ENCODE measurements at regions not wholly inside any gene's neighbourhood (a gene's known extent, or its start where the extent isn't known, plus 50 kb on each side); places are given as distances from the start of the nearest gene placed in this dataset.

GRCh38 chr6:98587555-98587954 is 246.8 kb upstream of the POU3F2 start:
- intact Hi-C loops (cut with micrococcal nuclease), result no loop called here

DNA sequence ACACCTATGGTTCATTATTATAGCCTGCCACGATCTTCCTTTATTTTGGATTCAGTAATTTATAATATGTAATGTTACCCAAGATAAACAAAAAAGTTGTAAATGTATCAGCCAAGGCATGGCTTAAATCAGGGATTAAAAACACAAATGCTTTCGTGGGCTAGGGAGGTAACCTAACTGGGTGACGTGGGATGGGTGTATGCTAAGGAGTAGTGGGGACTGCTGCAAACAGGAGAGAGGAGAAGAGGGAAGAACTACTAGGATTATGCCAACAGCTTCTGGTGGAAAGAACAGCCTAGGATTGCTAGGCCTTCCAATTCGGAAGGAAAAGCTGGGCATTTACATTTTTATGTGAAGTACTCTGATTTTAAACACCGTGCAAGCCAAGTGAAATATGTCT is 244.8 kb upstream of the POU3F2 start:
- intact Hi-C loops (cut with micrococcal nuclease), result no loop called here

GRCh38 chr6:98590136-98590681 is 244.2 kb upstream of the POU3F2 start:
- intact Hi-C loops (cut with micrococcal nuclease), result no loop called here

GRCh38 chr6:98590997-98591396 is 243.4 kb upstream of the POU3F2 start:
- intact Hi-C loops (cut with micrococcal nuclease), result no loop called here

DNA sequence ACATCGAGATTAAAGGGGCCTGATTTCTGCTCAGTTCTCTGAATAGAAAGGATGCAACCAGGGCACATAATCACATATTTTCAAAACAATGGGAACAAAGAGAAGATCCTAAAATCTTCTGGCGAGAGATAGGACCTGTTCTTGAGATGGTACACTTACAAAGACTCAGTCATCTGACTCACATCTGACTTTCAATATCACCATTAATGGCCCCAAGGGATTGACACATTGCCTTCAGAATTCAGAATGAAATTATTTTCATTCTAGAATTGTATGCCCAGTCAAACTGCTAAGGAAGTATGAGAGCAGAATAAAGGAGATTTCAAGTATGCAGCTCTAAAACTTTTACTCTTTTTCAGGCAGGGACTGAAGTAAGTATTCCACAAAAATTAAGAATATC is 240.7 kb upstream of the POU3F2 start:
- intact Hi-C loops (cut with micrococcal nuclease), result no loop called here

DNA sequence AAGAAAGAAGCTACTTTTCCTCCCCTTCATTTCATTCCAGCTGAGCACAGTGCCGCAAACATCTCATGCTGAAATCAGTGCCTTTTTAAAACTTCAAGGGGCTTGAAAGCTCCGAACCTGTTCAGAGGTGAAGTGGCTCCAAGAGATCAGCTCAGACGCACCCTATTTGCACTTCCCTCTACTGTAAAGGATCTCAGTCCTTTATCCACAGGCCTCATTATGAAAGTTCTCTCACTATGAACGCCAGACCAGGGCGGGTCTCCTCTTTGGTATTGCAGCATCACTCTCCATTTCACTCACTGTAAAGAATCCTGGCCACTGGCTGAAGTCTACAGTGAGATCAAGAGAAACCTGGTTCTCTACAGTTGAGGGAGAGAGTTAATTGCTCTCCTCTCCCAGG is 232.7 kb upstream of the POU3F2 start:
- intact Hi-C loops (cut with micrococcal nuclease), result no loop called here

GRCh38 chr6:98605705-98606104 is 228.7 kb upstream of the POU3F2 start:
- intact Hi-C loops (cut with micrococcal nuclease), result no loop called here

- intact Hi-C loops (cut with micrococcal nuclease), result no loop called here
These were observed 207.1 kb upstream of the POU3F2 start for GRCh38 chr6:98627129-98627775.

DNA sequence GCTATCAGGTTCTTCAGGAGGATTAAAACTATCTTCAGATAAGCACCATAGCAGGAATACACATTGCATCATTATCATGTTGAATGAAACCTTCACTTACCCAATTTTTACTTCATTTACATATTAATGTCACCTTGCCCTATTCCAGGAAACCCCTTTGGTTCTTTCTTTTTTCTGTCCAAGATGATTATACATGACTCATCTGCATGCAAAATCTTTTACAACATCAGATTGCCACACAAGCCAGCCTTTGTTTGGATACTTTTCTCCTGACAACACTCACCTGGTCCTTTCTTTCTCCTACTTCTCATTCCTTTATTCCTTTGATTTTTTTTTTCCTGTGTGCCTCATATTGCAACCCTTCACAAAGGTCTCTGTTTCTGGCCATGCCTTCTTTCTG is 200.5 kb upstream of the POU3F2 start:
- intact Hi-C loops (cut with micrococcal nuclease), result no loop called here

DNA sequence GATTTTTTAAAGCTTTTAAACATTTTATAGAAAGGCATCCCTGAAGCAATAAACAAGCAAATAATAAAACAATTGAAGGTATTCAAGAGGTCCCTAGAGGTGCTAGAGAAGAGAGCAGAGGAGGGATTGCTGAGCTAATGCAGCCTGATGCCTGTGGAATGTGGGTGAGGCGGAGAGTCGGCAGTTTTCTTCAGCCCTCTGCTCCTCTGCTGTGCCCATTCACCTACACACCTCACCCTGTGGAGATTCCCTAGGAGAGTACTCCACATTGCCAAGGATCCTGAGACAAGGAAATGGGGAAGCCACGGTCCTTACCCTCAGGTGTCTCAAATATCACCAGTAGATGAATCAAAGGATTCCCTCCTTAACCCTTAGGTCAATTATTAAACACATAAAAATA is 199.8 kb upstream of the POU3F2 start:
- intact Hi-C loops (cut with micrococcal nuclease), result no loop called here

- intact Hi-C loops (cut with micrococcal nuclease), result no loop called here
These were observed 199.2 kb upstream of the POU3F2 start for GRCh38 chr6:98635191-98635590.

GRCh38 chr6:98636941-98637340 is 197.4 kb upstream of the POU3F2 start:
- intact Hi-C loops (cut with micrococcal nuclease), result no loop called here

- intact Hi-C loops (cut with micrococcal nuclease), result no loop called here
These were observed 195.2 kb upstream of the POU3F2 start for GRCh38 chr6:98639089-98639635.

GRCh38 chr6:98640366-98640765 is 194.0 kb upstream of the POU3F2 start:
- intact Hi-C loops (cut with micrococcal nuclease), result no loop called here

DNA sequence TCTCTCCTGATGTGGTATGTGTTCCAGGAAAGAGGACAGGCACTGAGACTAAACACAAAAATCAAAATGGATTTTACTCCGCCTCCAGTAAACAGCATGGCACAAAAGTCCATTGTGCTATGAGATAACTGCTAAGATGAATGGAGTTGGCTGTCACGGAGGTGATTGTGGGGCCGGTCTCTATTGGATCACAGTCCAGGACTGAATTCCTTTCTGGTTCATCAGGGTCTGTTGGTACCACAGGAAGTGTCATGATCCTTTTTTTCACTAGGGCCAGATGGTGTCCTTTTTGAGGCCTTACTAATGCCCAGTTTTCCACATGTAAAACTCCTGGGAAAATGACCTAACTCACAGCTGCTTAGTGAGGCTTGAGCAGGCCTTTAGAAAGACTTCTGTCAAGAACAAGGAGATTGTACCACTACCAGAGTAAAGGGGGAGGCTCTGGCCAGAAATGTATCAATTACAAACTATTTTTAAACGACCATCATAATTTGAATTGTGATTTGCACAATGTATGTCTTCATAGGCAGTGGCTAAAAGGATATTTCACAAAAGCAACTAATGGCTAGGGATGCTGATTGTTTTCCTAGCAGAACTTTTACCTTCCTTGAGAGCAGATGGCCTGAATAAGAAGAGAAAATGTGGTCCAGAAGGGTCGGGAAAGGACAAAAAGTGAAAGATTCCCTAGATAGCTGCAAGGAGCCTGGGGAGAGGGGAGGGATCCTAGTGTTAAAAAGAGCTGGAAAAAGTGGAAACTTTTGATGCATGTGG is 192.2 kb upstream of the POU3F2 start:
- intact Hi-C loops (cut with micrococcal nuclease), result no loop called here

DNA sequence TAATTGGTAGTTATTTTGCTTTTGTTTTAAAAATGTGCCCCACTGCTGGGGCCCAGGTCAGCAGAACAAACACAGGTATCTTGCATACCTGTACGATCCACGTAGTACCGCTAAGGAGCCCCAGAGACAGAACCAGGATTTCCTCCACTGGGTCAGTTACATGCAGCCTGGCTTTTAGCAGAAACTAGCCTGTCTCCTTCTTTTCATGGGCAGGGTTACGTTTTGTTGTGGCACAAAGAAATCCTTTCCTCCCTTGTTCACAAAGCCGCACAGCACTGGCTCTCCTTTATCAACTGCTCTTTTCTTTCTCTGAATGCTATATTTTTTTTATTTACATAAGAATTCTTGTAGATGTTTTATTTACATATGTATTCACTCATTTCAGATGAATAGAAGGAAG is 190.3 kb upstream of the POU3F2 start:
- intact Hi-C loops (cut with micrococcal nuclease), result no loop called here

DNA sequence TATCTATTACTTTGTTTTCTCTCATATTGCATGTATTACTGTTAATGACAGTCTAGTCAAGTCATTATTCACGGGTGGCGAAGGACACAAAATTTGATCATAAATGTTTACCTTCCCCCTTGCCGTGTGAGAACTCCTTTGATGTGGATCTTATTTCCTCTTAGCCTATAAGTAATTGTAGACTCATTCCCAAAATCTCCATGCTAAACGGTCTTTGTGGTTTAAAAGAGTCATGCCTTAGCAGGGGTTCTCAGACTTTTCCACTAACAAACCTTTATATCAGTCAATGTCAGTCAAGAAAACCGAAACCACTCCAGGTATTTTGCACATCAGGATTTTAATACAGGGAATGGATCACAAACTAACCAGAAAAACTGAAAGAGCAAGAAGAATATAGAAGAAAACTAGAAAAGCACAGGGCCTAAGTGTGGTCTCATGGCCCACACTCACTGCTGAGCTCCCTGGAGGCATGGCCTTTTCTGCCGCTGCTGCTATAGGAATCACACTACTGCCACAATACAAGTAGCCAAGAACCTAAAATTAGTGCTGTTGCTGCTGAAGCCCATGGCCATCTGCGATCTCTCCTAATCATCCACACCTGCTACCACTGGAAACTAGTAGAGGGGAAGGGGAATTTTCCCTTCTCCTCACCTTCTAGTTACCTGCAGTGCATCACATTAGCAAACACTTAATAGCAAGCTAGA is 186.0 kb upstream of the POU3F2 start:
- intact Hi-C loops (cut with micrococcal nuclease), result no loop called here

- intact Hi-C loops (cut with micrococcal nuclease), result no loop called here
These were observed 183.4 kb upstream of the POU3F2 start for GRCh38 chr6:98650941-98651340.

DNA sequence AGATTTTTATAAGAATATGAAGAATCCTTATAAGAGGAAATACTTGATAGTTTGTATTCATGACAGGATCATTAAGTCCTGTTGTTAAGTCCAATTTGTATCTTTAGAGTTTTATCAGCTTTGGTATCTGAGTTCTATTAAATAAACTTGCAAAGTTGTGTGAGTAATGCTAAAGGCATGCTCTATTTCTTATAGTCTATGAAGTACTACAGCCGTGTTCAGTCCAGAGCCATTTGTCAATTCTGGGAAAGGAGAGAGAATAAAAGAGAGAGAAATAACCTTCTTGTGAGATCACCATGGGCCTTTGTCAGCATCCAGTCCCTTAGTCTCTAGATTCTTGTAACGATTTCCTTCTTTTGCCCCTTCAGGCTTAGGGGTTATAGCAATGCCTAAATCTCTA is 181.2 kb upstream of the POU3F2 start:
- intact Hi-C loops (cut with micrococcal nuclease), result no loop called here

- intact Hi-C loops (cut with micrococcal nuclease), result no loop called here
These were observed 176.6 kb upstream of the POU3F2 start for GRCh38 chr6:98657764-98658163.

DNA sequence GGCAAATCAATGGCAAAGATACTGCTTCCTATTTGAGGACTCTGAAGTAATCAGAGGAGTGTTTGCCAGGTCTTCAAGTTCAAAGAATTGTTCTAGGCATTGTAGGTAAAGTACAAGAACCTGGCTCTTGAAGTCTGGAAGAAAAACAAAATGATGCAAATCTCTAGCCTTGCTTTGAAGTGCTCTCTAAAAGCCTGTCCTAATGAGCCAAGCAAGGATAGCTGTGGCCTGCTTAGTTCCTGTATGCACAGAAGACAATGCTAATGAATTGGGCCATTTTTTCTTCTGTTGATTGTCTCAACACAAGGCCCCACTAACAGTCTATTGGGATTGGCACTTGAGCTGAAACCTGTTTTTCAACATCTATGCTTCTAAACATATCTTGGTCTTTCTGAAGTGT is 165.0 kb upstream of the POU3F2 start:
- intact Hi-C loops (cut with micrococcal nuclease), result no loop called here

Data from T-helper 1 cell treated with Interleukin-12 subunit alpha and Interleukin-12 subunit beta and Interleukin-4 antibody, amounts not matched to agents 30 ng/mL and 1 ng/mL, for 36 hours (primary cell).